Heart left ventricle (tissue), 16 donors: ENCODE measurements at regions not wholly inside any gene's neighbourhood (a gene's known extent, or its start where the extent isn't known, plus 50 kb on each side); places are given as distances from the start of the nearest gene placed in this dataset.

Experiments
- ATAC-seq, 4 donors: fragments of 200-7000 bp; cut with Tn5 transposase; one replicate each; pipeline ENCODE4 v1.9.1; 2020 to 2022; ENCODE audit warnings: moderate library complexity in 4 of 4, mild to moderate bottlenecking in 3 of 4, moderate number of reproducible peaks in 1 of 4
- DNase-seq, 5 donors: peaks; one replicate each; pipeline ENCODE4 v3.0.0-alpha.2; 2020
- H3K27ac ChIP-seq, 12 donors: fragments of 200-600 bp; sonication (generic) in 4 of 12; one replicate each; pipeline versions ENCODE4 v1.5.0 to v1.8.0; 2016 to 2022; ENCODE audit warnings: mild to moderate bottlenecking in 2 of 12
- H3K27me3 ChIP-seq, 9 donors: fragments of 200-600 bp; sonication (generic) in 2 of 9; one replicate each; pipeline versions ENCODE4 v1.5.1 to v1.8.0; 2016 to 2022; ENCODE audit warnings: mild to moderate bottlenecking in 3 of 9
- H3K36me3 ChIP-seq, 9 donors: fragments of 200-600 bp; sonication (generic) in 2 of 9; one replicate each; pipeline versions ENCODE4 v1.5.0 to v1.8.0; 2018 to 2022; ENCODE audit warnings: mild to moderate bottlenecking in 2 of 9
- H3K4me1 ChIP-seq, 12 donors: fragments of 200-600 bp; sonication (generic) in 4 of 12; one replicate each; pipeline versions ENCODE4 v1.5.0 to v1.8.0; 2016 to 2022; ENCODE audit warnings: mild to moderate bottlenecking in 3 of 12
- H3K4me3 ChIP-seq, 12 donors: fragments of 200-600 bp; sonication (generic) in 4 of 12; one replicate each; pipeline versions ENCODE4 v1.5.0 to v1.8.0; 2017 to 2022; ENCODE audit warnings: mild to moderate bottlenecking in 9 of 12, moderate library complexity in 4 of 12
- H3K9me3 ChIP-seq, 12 donors: fragments of 200-600 bp; sonication (generic) in 4 of 12; one replicate each; pipeline versions ENCODE4 v1.5.0 to v1.8.0; 2016 to 2022; ENCODE audit warnings: mild to moderate bottlenecking in 1 of 12
- CTCF ChIP-seq, 12 donors: fragments of 200-600 bp; sonication (generic) in 4 of 12; IDR thresholded peaks; one replicate each; pipeline versions ENCODE4 v1.5.0 to v1.8.0; 2018 to 2022; ENCODE audit warnings: antibody characterized with exemption in 12 of 12, mild to moderate bottlenecking in 5 of 12
- POLR2A ChIP-seq, 2 donors: fragments of 450-650 bp; IDR thresholded peaks; one replicate each; pipeline ENCODE4 v1.6.1; 2017; ENCODE audit warnings: antibody characterized with exemption in 2 of 2, mild to moderate bottlenecking in 2 of 2, moderate library complexity in 2 of 2
- WGBS, 4 donors: extraction: QIAGEN DNeasy Blood & Tissue Kit in 2 of 4; methylation state at CpG; one replicate each; pipeline versions ENCODE4 v1.1.5 to v1.1.7; 2013 to 2018; 5-methylcytosine and 5-hydroxymethylcytosine counted together
- intact Hi-C, 10 donors: fragments of 100-400 bp; cut with DNase I; formaldehyde crosslinking; loops; one replicate each; pipeline versions ENCODE4 v1.11.1 to v1.14.2; 2022
- donor health status: ischemic (EF 13 %, LVEDD 7.1; RV severe dilation, severe dysfunction).
- donor health status: healthy with polysubstance abuse.
- donor health status: DM: no; HTN: yes; CAD: no.
- donor health status: DM: no; HTN: no; CAD: no.
- donor health status: ischemic (EF 25% LVEDD 6.9; RV normal size, moderate dysfunction).
- donor health status: ischemic (EF 25% LVEDD 5.7; RV mildly dilated, moderate dysfunction).
- donor health status: healthy.
- donor health status: DM: yes; HTN: yes; CAD: no.
- donor health status: ischemic (EF 35%, LVEDD 5.7; RV mildly dilated, moderate dysfunction).
- donor health status: nonischemic (EF 11% LVEDD 7.7; RV severe dilation, severe dysfunction).
- donor health status: DM: yes; HTN: yes; CAD: no.
- donor health status: PGD.
- donor health status: ischemic (EF 29% LVEDD 5.4; RV normal size, mild dysfunction).
- donor health status: nonischemic (EF 23%, LVEDD 6.1; RV moderate dilation, normal function).

- H3K27me3 ChIP-seq, result no peaks in the 10 kb centered on the region
- no peaks in the 10 kb centered on the region for H3K9me3 ChIP-seq
- TF ChIP-seq POLR2A (IDR thresholded peaks at IDR 0.05) (no peak), CTCF (IDR thresholded peaks at IDR 0.05) (no peak)
- intact Hi-C loops, result no loop called here
- no peaks in the 10 kb centered on the region for H3K36me3 ChIP-seq
- no peak overlapping the region for H3K4me3 ChIP-seq
- 95 to 99% (median 96%) methylated on average over 1 of the region's 1 CpG for WGBS, 4 donors
- H3K4me1 ChIP-seq, result peaks cover 0 to 3% (median 0%) of the 10 kb centered on the region in 12 donors
- H3K27ac ChIP-seq, result no peak overlapping the region
- no peak for DNase-seq
- ATAC-seq, result no peak
These were observed 247.9 kb upstream of the MEF2C start for GRCh38 chr5:89130851-89131250.

GRCh38 chr5:89129941-89130340 is 247.0 kb upstream of the MEF2C start:
- ATAC-seq (no peak), DNase-seq (no peak)
- no peaks in the 10 kb centered on the region for H3K27me3 ChIP-seq
- 91 to 100% (median 96%) methylated on average over 1 of the region's 1 CpG for WGBS, 4 donors
- H3K4me1 ChIP-seq, result peaks cover 0 to 3% (median 0%) of the 10 kb centered on the region in 12 donors
- H3K9me3 ChIP-seq, result no peaks in the 10 kb centered on the region
- H3K27ac ChIP-seq, result no peak overlapping the region
- no peaks in the 10 kb centered on the region for H3K36me3 ChIP-seq
- intact Hi-C loops, result no loop called here
- TF ChIP-seq CTCF (IDR thresholded peaks at IDR 0.05), result no peak
- TF ChIP-seq POLR2A (IDR thresholded peaks at IDR 0.05), result no peak
- no peak overlapping the region for H3K4me3 ChIP-seq

- no peak for TF ChIP-seq POLR2A (IDR thresholded peaks at IDR 0.05)
- TF ChIP-seq CTCF (IDR thresholded peaks at IDR 0.05), result no peak
- DNase-seq (no peak), ATAC-seq (no peak)
- no peak overlapping the region for H3K27ac ChIP-seq
- 70 to 83% (median 73%) methylated on average over 2 of the region's 2 CpGs for WGBS, 4 donors
- no peaks in the 10 kb centered on the region for H3K27me3 ChIP-seq
- intact Hi-C loops, result no loop called here
- H3K4me3 ChIP-seq, result no peak overlapping the region
- H3K4me1 ChIP-seq, result peaks cover 0 to 3% (median 0%) of the 10 kb centered on the region in 12 donors
- H3K36me3 ChIP-seq, result no peaks in the 10 kb centered on the region
- H3K9me3 ChIP-seq, result no peaks in the 10 kb centered on the region
These were observed 246.1 kb upstream of the MEF2C start for GRCh38 chr5:89128906-89129625.

- intact Hi-C loops, result no loop called here
- Histone ChIP-seq H3K4me3 (no peak overlapping the region), H3K27ac (no peak overlapping the region), H3K36me3 (no peaks in the 10 kb centered on the region), H3K4me1 (peaks cover 0 to 3% (median 0%) of the 10 kb centered on the region in 12 donors), H3K27me3 (no peaks in the 10 kb centered on the region), H3K9me3 (no peaks in the 10 kb centered on the region)
- 59 to 77% (median 66%) methylated on average over 2 of the region's 2 CpGs for WGBS, 4 donors
- no peak for ATAC-seq
- no peak for TF ChIP-seq POLR2A (IDR thresholded peaks at IDR 0.05)
- no peak for TF ChIP-seq CTCF (IDR thresholded peaks at IDR 0.05)
- DNase-seq, result no peak
These were observed 245.1 kb upstream of the MEF2C start for GRCh38 chr5:89128092-89128491.
